B cell (primary cell): ENCODE measurements at regions not wholly inside any gene's neighbourhood (a gene's known extent, or its start where the extent isn't known, plus 50 kb on each side); places are given as distances from the start of the nearest gene placed in this dataset.

Experiments
- ATAC-seq: fragments of 200-7000 bp; cut with Tn5 transposase; one replicate; pipeline ENCODE4 v1.10.0; 2021; ENCODE audit warnings: low read depth, mild to moderate bottlenecking, moderate number of reproducible peaks, moderate library complexity
- CTCF ChIA-PET: fragments of 350-600 bp; sonication (Branson Sonifier 250); formaldehyde crosslinking; loops from one replicate; lab custom pipeline; 2021; ENCODE audit warnings: antibody characterized with exemption, inconsistent platforms; lab: Charles Lee
- POLR2A ChIA-PET: fragments of 350-600 bp; sonication (Branson Sonifier 250); formaldehyde crosslinking; loops from one replicate; lab custom pipeline; 2021; ENCODE audit warnings: antibody characterized with exemption; lab: Charles Lee
- DNase-seq: peaks from one replicate; pipeline ENCODE4 v3.0.0; 2013
- H2AFZ ChIP-seq: 2 replicates; pipeline ENCODE4 v1.6.1; 2012; ENCODE audit warnings: mild to moderate bottlenecking, low read depth, low read length; ENCODE audit not compliant: insufficient read depth, poor library complexity, severe bottlenecking
- H3K27ac ChIP-seq, 2 donors: 1 replicate in 1 of 2; 2 replicates in 1 of 2; pipeline ENCODE4 v1.5.1; 2012 to 2013; ENCODE audit warnings: low read length in 2 of 2, mild to moderate bottlenecking in 2 of 2, moderate library complexity in 1 of 2
- H3K27me3 ChIP-seq, 4 experiments: fragments of 200-600 bp in 1 of 4; sonication (generic) in 1 of 4; replicated peaks in 1 of 4; 1 replicate in 2 of 4; 2 replicates in 2 of 4; pipeline versions ENCODE4 v1.6.1 to v1.7.0; 2013 to 2016; ENCODE audit warnings: low read length in 3 of 4, mild to moderate bottlenecking in 2 of 4, mixed read lengths in 1 of 4, moderate library complexity in 1 of 4; ENCODE audit not compliant: insufficient read depth in 4 of 4, control insufficient read depth in 3 of 4; ENCODE audit errors: control extremely low read depth in 1 of 4
- H3K36me3 ChIP-seq, 2 experiments: replicated peaks in 1 of 2; 1 replicate in 1 of 2; 2 replicates in 1 of 2; pipeline versions ENCODE4 v1.6.1 to v1.7.1; 2013; ENCODE audit warnings: low read length in 1 of 2; ENCODE audit not compliant: insufficient read depth in 2 of 2, control insufficient read depth in 1 of 2; ENCODE audit errors: control extremely low read depth in 1 of 2, extremely low read depth in 1 of 2
- H3K4me1 ChIP-seq, 2 donors: fragments of 200-600 bp in 1 of 2; sonication (generic) in 1 of 2; 1 replicate in 1 of 2; 2 replicates in 1 of 2; pipeline versions ENCODE4 v1.5.1 to v1.6.1; 2013 to 2017; ENCODE audit warnings: low read length in 2 of 2; ENCODE audit not compliant: control insufficient read depth in 2 of 2, insufficient read depth in 2 of 2
- H3K4me2 ChIP-seq: replicated peaks from 2 replicates; pipeline ENCODE3; 2012; ENCODE audit warnings: mild to moderate bottlenecking, low read depth, low read length; ENCODE audit not compliant: poor library complexity, severe bottlenecking
- H3K4me3 ChIP-seq, 5 experiments: fragments of 200-600 bp in 1 of 5; sonication (generic) in 1 of 5; 1 replicate in 3 of 5; 2 replicates in 2 of 5; pipeline versions ENCODE4 v1.5.1 to v1.7.0; 2011 to 2016; ENCODE audit warnings: low read length in 4 of 5, mild to moderate bottlenecking in 4 of 5, low read depth in 2 of 5, control low read depth in 1 of 5, moderate library complexity in 1 of 5; ENCODE audit not compliant: insufficient read depth in 1 of 5; ENCODE audit errors: control extremely low read depth in 1 of 5, extremely low read depth in 1 of 5
- H3K79me2 ChIP-seq: fragments of 200-600 bp; sonication (generic); one replicate; pipeline ENCODE4 v1.6.0; 2016; ENCODE audit warnings: low read length; ENCODE audit not compliant: control insufficient read depth, insufficient read depth
- H3K9ac ChIP-seq: fragments of 200-600 bp; sonication (generic); 2 replicates; pipeline ENCODE4 v1.6.1; 2017; ENCODE audit warnings: mild to moderate bottlenecking, low read length, moderate library complexity
- H3K9me3 ChIP-seq, 3 donors: one replicate each; pipeline versions ENCODE4 v1.6.1 to v1.7.1; 2013; ENCODE audit warnings: low read length in 2 of 3; ENCODE audit not compliant: control insufficient read depth in 2 of 3, insufficient read depth in 1 of 3; ENCODE audit errors: control extremely low read depth in 1 of 3
- H4K20me1 ChIP-seq: 2 replicates; pipeline ENCODE4 v1.6.0; 2012; ENCODE audit warnings: mild to moderate bottlenecking, low read length; ENCODE audit not compliant: insufficient read depth, control insufficient read depth, poor library complexity, severe bottlenecking
- H3K27ac Mint-ChIP-seq: one replicate; pipeline ENCODE4 v1.8.0; 2021; ENCODE audit warnings: mixed read lengths
- H3K27me3 Mint-ChIP-seq: one replicate; pipeline ENCODE4 v1.8.0; 2021; ENCODE audit warnings: mixed read lengths
- H3K4me1 Mint-ChIP-seq: one replicate; pipeline ENCODE4 v1.8.0; 2021; ENCODE audit warnings: mixed read lengths
- H3K4me3 Mint-ChIP-seq: one replicate; pipeline ENCODE4 v1.8.0; 2021; ENCODE audit warnings: mixed read lengths
- H3K9me3 Mint-ChIP-seq: one replicate; pipeline ENCODE4 v1.8.0; 2022; ENCODE audit warnings: mixed read lengths; ENCODE audit not compliant: insufficient read depth
- CTCF ChIP-seq: fragments of 200-600 bp; IDR thresholded peaks from one replicate; pipeline ENCODE4 v1.8.0; 2022; ENCODE audit warnings: antibody characterized with exemption, mild to moderate bottlenecking
- EZH2 ChIP-seq: IDR thresholded peaks from 2 replicates; pipeline ENCODE4 v1.6.1; 2012; ENCODE audit warnings: borderline replicate concordance, low read depth, mild to moderate bottlenecking, moderate library complexity, low read length; ENCODE audit not compliant: insufficient read depth, poor library complexity, severe bottlenecking
- WGBS: methylation state at CpG from one replicate; pipeline ENCODE4 v1.1.5; 2013; ENCODE audit warnings: missing lambda C conversion rate; ENCODE audit not compliant: insufficient coverage; 5-methylcytosine and 5-hydroxymethylcytosine counted together
- intact Hi-C: fragments of 100-400 bp; cut with micrococcal nuclease; formaldehyde crosslinking; loops from one replicate; pipeline ENCODE4 v1.10.0; 2022

- Histone ChIP-seq H3K79me2 (no peaks in the 10 kb centered on the region), H3K36me3 (no peaks in the 10 kb centered on the region), H3K4me2 (no peak overlapping the region), H3K9ac (no peak overlapping the region), H3K27me3 (no peaks in the 10 kb centered on the region), H3K4me3 (no peak overlapping the region), H2AFZ (no peak overlapping the region), H4K20me1 (no peaks in the 10 kb centered on the region), H3K27ac (no peak overlapping the region), H3K9me3 (peaks cover 0 to 6% (median 0%) of the 10 kb centered on the region in 3 donors), H3K4me1 (peaks cover 4 to 9% of the 10 kb centered on the region in 2 donors)
- H3K4me3 Mint-ChIP-seq, result no peak overlapping the region
- H3K27me3 Mint-ChIP-seq, result no peaks in the 10 kb centered on the region
- intact Hi-C loops, result no loop called here
- no CpG with 5 or more reads among the region's 2 CpGs for WGBS
- H3K27ac Mint-ChIP-seq, result no peak overlapping the region
- TF ChIP-seq EZH2 (no peak), CTCF (no peak)
- no peak for ATAC-seq
- no peaks in the 10 kb centered on the region for H3K9me3 Mint-ChIP-seq
- ChIA-PET CTCF (interaction anchor here (0.6 kb wide), 1 partner anchor 102 kb away, joined by 3 read pairs; no protein-coding TSS in a partner anchor), POLR2A (no interaction called here)
- peaks cover 10% of the 10 kb centered on the region for H3K4me1 Mint-ChIP-seq
- no peak for DNase-seq
Observed at GRCh38 chr1:184907500-184907899, 66.8 kb downstream of the NIBAN1 start.

GRCh38 chr1:184906761-184907160 is 67.5 kb downstream of the NIBAN1 start:
- Mint-ChIP-seq H3K9me3 (no peaks in the 10 kb centered on the region), H3K27ac (no peak overlapping the region), H3K27me3 (no peaks in the 10 kb centered on the region), H3K4me1 (peaks cover 10% of the 10 kb centered on the region), H3K4me3 (no peak overlapping the region)
- H4K20me1 ChIP-seq, result no peaks in the 10 kb centered on the region
- DNase-seq (no peak), ATAC-seq (no peak)
- ChIA-PET CTCF (no interaction called here), POLR2A (no interaction called here)
- no peak overlapping the region for H3K4me3 ChIP-seq
- no peak overlapping the region for H3K27ac ChIP-seq
- H2AFZ ChIP-seq, result no peak overlapping the region
- H3K4me1 ChIP-seq, result peaks cover 4 to 9% of the 10 kb centered on the region in 2 donors
- WGBS, result no CpG with 5 or more reads among the region's 1 CpG
- H3K36me3 ChIP-seq, result no peaks in the 10 kb centered on the region
- no peak overlapping the region for H3K4me2 ChIP-seq
- no peaks in the 10 kb centered on the region for H3K27me3 ChIP-seq
- H3K9me3 ChIP-seq, result peaks cover 0 to 6% (median 0%) of the 10 kb centered on the region in 3 donors
- no peaks in the 10 kb centered on the region for H3K79me2 ChIP-seq
- intact Hi-C loops, result no loop called here
- no peak overlapping the region for H3K9ac ChIP-seq
- TF ChIP-seq EZH2 (no peak), CTCF (no peak)
